ENCODE measurements at regions not wholly inside any gene's neighbourhood (a gene's known extent, or its start where the extent isn't known, plus 50 kb on each side); places are given as distances from the start of the nearest gene placed in this dataset.
"Not testable (repeated sequence)": the region's sequence is repeated elsewhere in the genome, so short reads cannot be mapped to it uniquely, and the experiment has no call there.

- no peak for TF ChIP-seq ZNF101 (CRISPR knock-in tag; IDR thresholded peaks at IDR 0.05; ENCODE audit: borderline replicate concordance, low read depth)
- no peak for TF ChIP-seq ZNF766 (CRISPR knock-in tag; IDR thresholded peaks at IDR 0.05; ENCODE audit: borderline replicate concordance)
- no peak for TF ChIP-seq FOSL2 (CRISPR knock-in tag; IDR thresholded peaks at IDR 0.05)
- TF ChIP-seq GTF2F1 (IDR thresholded peaks at IDR 0.05; ENCODE audit: low read length) = no peak
These were observed 204.6 kb downstream of the TRIB2 start (continued) for GRCh38 chr2:12921321-12921720.

DNA sequence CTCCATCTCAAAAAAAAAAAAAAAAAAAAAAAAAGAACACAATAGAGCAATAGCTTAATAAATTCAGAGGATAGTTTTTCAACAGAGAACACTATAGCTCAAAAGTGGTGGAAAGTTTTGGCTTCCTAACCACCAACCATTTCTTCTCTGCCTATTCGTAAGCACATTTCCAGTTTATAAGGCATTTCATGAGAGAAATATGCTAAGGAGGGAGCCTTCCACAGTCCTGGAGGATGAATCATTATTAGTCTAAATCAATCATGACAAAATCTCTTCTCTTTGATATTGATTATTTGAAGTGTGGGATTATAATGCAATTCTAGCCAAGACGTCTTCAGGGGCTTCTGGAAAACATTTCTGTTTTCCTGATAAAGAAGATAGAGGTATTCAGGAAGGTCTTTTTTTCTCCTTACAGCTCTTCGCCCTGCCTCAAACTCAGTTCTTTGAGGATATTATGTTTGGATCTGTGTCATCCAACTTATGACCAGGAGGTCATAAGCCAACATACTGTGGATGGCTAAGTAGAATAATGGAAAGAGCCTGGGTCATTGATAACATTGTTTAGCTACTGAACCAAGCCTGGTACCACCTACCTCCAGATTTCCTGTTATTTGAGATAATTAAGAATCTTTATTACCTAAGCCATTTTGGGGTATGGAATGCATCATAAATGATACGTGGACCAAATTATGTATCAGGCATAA is 207.3 kb downstream of the TRIB2 start:
- no peak overlapping the region for H3K4me3 ChIP-seq (replicated peaks in 1 of 3; ENCODE audit: insufficient read depth in 1 of 3, low read depth in 2 of 3, low read length in 3 of 3)
- H3K9ac ChIP-seq (ENCODE audit: insufficient read depth, low read depth, low read length) = no peak overlapping the region
- BruUV-seq (replicated peaks) = no TSS peak
- CTCF ChIA-PET (ENCODE audit: low intra/inter-chr PET ratio, low total read pairs) = no interaction called here
- FAIRE-seq (no peak), ATAC-seq (no peak), DNase-seq (ENCODE audit: low spot score) (no peak)
- H3K9me3 ChIP-seq (ENCODE audit: low read length) = 0 out of 2 replicates have a peak, but pooled peaks cover 4% of the 10 kb centered on the region
- TF ChIP-seq GLI4 (CRISPR knock-in tag; IDR thresholded peaks at IDR 0.05; ENCODE audit: borderline replicate concordance) (no peak), EZH2 (conservative IDR thresholded peaks at IDR 0.05; ENCODE audit: low read depth, low read length) (no peak), ZNF160 (CRISPR knock-in tag; IDR thresholded peaks at IDR 0.05) (no peak), POLR2A (IDR thresholded peaks at IDR 0.05; ENCODE audit: insufficient read depth in 1 of 2, low read depth in 2 of 2, low read length in 2 of 2) (no peak), MTA3 (CRISPR knock-in tag; IDR thresholded peaks at IDR 0.05) (no peak), JUND (CRISPR knock-in tag; IDR thresholded peaks at IDR 0.05) (no peak), TBP (CRISPR knock-in tag; IDR thresholded peaks at IDR 0.05) (no peak), NKX3-1 (CRISPR knock-in tag; IDR thresholded peaks at IDR 0.05) (no peak), ZNF615 (CRISPR knock-in tag; IDR thresholded peaks at IDR 0.05; ENCODE audit: borderline replicate concordance) (no peak), ZNF720 (CRISPR knock-in tag; IDR thresholded peaks at IDR 0.05) (no peak)
- TF ChIP-seq, protein P1, sequence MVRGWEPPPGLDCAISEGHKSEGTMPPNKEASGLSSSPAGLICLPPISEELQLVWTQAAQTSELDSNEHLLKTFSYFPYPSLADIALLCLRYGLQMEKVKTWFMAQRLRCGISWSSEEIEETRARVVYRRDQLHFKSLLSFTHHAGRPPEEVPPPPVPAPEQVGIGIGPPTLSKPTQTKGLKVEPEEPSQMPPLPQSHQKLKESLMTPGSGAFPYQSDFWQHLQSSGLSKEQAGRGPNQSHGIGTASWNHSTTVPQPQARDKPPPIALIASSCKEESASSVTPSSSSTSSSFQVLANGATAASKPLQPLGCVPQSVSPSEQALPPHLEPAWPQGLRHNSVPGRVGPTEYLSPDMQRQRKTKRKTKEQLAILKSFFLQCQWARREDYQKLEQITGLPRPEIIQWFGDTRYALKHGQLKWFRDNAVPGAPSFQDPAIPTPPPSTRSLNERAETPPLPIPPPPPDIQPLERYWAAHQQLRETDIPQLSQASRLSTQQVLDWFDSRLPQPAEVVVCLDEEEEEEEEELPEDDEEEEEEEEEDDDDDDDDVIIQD (CRISPR knock-in tag; IDR thresholded peaks at IDR 0.05; ENCODE audit: low read depth) = no peak
- WGBS (ENCODE audit: low lambda C conversion rate) = 20% methylated on average over 4 of the region's 4 CpGs
- in situ Hi-C loops (cut with HindIII; ENCODE audit: extremely low pct_ligation_motif_present, low pct_unique_long_range_greater_than_20kb) (no loop called here), intact Hi-C loops (cut with micrococcal nuclease; ENCODE audit: unreplicated experiment) (no loop called here)
- no peaks in the 10 kb centered on the region for H3K36me3 ChIP-seq (replicated peaks in 1 of 2; ENCODE audit: control insufficient read depth in 1 of 2, insufficient read depth in 2 of 2, low read length in 2 of 2)
- no peaks in the 10 kb centered on the region for H3K27me3 ChIP-seq (ENCODE audit: control insufficient read depth in 1 of 2, insufficient read depth in 2 of 2, low read length in 2 of 2)
- H4K20me1 ChIP-seq (ENCODE audit: insufficient read depth, low read length) = no peaks in the 10 kb centered on the region
- POLR2A ChIA-PET = no interaction called here
- no peak overlapping the region for H3K4me2 ChIP-seq (ENCODE audit: low read depth, low read length)
- H2AFZ ChIP-seq (ENCODE audit: low read length) = no peak overlapping the region
- H3K27ac ChIP-seq (ENCODE audit: extremely low read length, insufficient read depth, low read length) = no peak overlapping the region
- H3K79me2 ChIP-seq (ENCODE audit: insufficient read depth, low read length) = no peaks in the 10 kb centered on the region
- H3K4me1 ChIP-seq (ENCODE audit: insufficient read depth, low read length) = no peaks in the 10 kb centered on the region

DNA sequence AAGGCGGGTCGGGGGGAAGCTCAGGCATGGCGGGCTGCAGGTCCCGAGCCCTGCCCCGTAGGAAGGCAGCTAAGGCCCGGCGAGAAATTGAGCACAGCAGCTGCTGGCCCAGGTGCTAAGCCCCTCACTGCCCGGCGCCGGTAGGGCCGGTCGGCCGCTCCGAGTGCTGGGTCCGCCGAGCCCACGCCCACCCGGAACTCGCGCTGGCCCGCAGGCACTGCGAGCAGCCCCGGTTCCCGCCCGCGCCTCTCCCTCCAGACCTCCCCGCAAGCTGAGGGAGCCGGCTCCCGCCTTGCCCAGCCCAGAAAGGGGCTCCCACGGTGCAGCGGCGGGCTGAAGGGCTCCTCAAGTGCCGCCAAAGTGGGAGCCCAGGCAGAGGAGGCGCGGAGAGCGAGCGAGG is 209.9 kb downstream of the TRIB2 start:
- H3K9me3 ChIP-seq (ENCODE audit: low read length); H3K27me3 ChIP-seq (ENCODE audit: control insufficient read depth in 1 of 2, insufficient read depth in 2 of 2, low read length in 2 of 2); POLR2A ChIA-PET; H4K20me1 ChIP-seq (ENCODE audit: insufficient read depth, low read length); intact Hi-C loops (cut with micrococcal nuclease; ENCODE audit: unreplicated experiment); BruUV-seq (replicated peaks); H3K27ac ChIP-seq (ENCODE audit: extremely low read length, insufficient read depth, low read length); H3K4me1 ChIP-seq (ENCODE audit: insufficient read depth, low read length); H3K36me3 ChIP-seq (replicated peaks in 1 of 2; ENCODE audit: control insufficient read depth in 1 of 2, insufficient read depth in 2 of 2, low read length in 2 of 2); H3K4me2 ChIP-seq (ENCODE audit: low read depth, low read length); ATAC-seq; DNase-seq (ENCODE audit: low spot score); H3K4me3 ChIP-seq (replicated peaks in 1 of 3; ENCODE audit: insufficient read depth in 1 of 3, low read depth in 2 of 3, low read length in 3 of 3); in situ Hi-C loops (cut with HindIII; ENCODE audit: extremely low pct_ligation_motif_present, low pct_unique_long_range_greater_than_20kb); H2AFZ ChIP-seq (ENCODE audit: low read length); CTCF ChIA-PET (ENCODE audit: low intra/inter-chr PET ratio, low total read pairs); H3K9ac ChIP-seq (ENCODE audit: insufficient read depth, low read depth, low read length); FAIRE-seq; H3K79me2 ChIP-seq (ENCODE audit: insufficient read depth, low read length): not testable (repeated sequence)
- WGBS (ENCODE audit: low lambda C conversion rate) = 81% methylated on average over 28 of the region's 37 CpGs

Measured in HepG2 (cell line).